Kasumi-1 (cell line): ENCODE measurements at regions not wholly inside any gene's neighbourhood (a gene's known extent, or its start where the extent isn't known, plus 50 kb on each side); places are given as distances from the start of the nearest gene placed in this dataset.

Experiments
- DNase-seq, 2 experiments: peaks; one replicate each; lab custom pipeline; 2025; lab: John Stamatoyannopoulos, UW

GRCh38 chr3:72341920-72342319, 506.3 kb downstream of the SHQ1 start:
- no peak for DNase-seq

GRCh38 chr3:72341380-72341770, 506.9 kb downstream of the SHQ1 start:
- DNase-seq = no peak

- DNase-seq = no peak
These were observed 507.5 kb downstream of the SHQ1 start for GRCh38 chr3:72340476-72341379.

GRCh38 chr3:72340056-72340455, 508.2 kb downstream of the SHQ1 start:
- no peak for DNase-seq

- no peak for DNase-seq
These were observed 508.6 kb downstream of the SHQ1 start for GRCh38 chr3:72339670-72340030.

GRCh38 chr3:72338942-72339669, 509.1 kb downstream of the SHQ1 start:
- DNase-seq = no peak

- no peak for DNase-seq
These were observed 509.9 kb downstream of the SHQ1 start for GRCh38 chr3:72338082-72338941.

GRCh38 chr3:72337480-72337855, 510.8 kb downstream of the SHQ1 start:
- DNase-seq = no peak

GRCh38 chr3:72336821-72337479, 511.3 kb downstream of the SHQ1 start:
- DNase-seq = no peak

GRCh38 chr3:72336114-72336651, 512.1 kb downstream of the SHQ1 start:
- no peak for DNase-seq

GRCh38 chr3:72335458-72336095, 512.7 kb downstream of the SHQ1 start:
- no peak for DNase-seq

- no peak for DNase-seq
These were observed 513.4 kb downstream of the SHQ1 start for GRCh38 chr3:72334681-72335457.

GRCh38 chr3:72332689-72333088, 515.6 kb downstream of the SHQ1 start:
- no peak for DNase-seq

GRCh38 chr3:72332036-72332435, 516.2 kb downstream of the SHQ1 start:
- no peak for DNase-seq

GRCh38 chr3:72331076-72331475, 517.2 kb downstream of the SHQ1 start:
- no peak for DNase-seq

- no peak for DNase-seq
These were observed 518.9 kb downstream of the SHQ1 start for GRCh38 chr3:72329354-72329753.

GRCh38 chr3:72328755-72329277, 519.4 kb downstream of the SHQ1 start:
- no peak for DNase-seq

- no peak for DNase-seq
These were observed 521.2 kb downstream of the SHQ1 start for GRCh38 chr3:72327008-72327407.

- no peak for DNase-seq
These were observed 523.9 kb downstream of the SHQ1 start for GRCh38 chr3:72324253-72324811.

- DNase-seq = no peak
These were observed 524.5 kb downstream of the SHQ1 start for GRCh38 chr3:72323773-72324172.
